Mucosa of rectum (tissue), 2 donors: ENCODE measurements at regions not wholly inside any gene's neighbourhood (a gene's known extent, or its start where the extent isn't known, plus 50 kb on each side); places are given as distances from the start of the nearest gene placed in this dataset.

Experiments used
- H3K27ac ChIP-seq, 2 donors: one replicate each; pipeline ENCODE4 v1.7.0; 2013; ENCODE audit warnings: inconsistent platforms in 2 of 2, low read depth in 2 of 2, low read length in 2 of 2
- H3K27me3 ChIP-seq, 2 donors: one replicate each; pipeline ENCODE4 v1.7.0; 2013; ENCODE audit warnings: low read length in 2 of 2; ENCODE audit not compliant: control insufficient read depth in 2 of 2, insufficient read depth in 2 of 2
- H3K36me3 ChIP-seq, 2 donors: one replicate each; pipeline ENCODE4 v1.7.0; 2013; ENCODE audit warnings: low read length in 2 of 2; ENCODE audit not compliant: control insufficient read depth in 2 of 2, insufficient read depth in 2 of 2
- H3K4me1 ChIP-seq, 2 donors: one replicate each; pipeline ENCODE4 v1.7.0; 2013; ENCODE audit warnings: low read length in 2 of 2, mild to moderate bottlenecking in 1 of 2; ENCODE audit not compliant: control insufficient read depth in 2 of 2, insufficient read depth in 2 of 2
- H3K4me3 ChIP-seq, 2 donors: one replicate each; pipeline ENCODE4 v1.7.0; 2013; ENCODE audit warnings: low read length in 2 of 2
- H3K9ac ChIP-seq, 2 donors: one replicate each; pipeline ENCODE4 v1.7.0; 2013; ENCODE audit warnings: low read length in 2 of 2, low read depth in 1 of 2, mild to moderate bottlenecking in 1 of 2
- H3K9me3 ChIP-seq, 2 donors: one replicate each; pipeline ENCODE4 v1.7.0; 2013; ENCODE audit warnings: low read length in 2 of 2; ENCODE audit not compliant: control insufficient read depth in 2 of 2
- donor health status: healthy.
- donor health status: Normal muscosa, but diverticular disease.

DNA sequence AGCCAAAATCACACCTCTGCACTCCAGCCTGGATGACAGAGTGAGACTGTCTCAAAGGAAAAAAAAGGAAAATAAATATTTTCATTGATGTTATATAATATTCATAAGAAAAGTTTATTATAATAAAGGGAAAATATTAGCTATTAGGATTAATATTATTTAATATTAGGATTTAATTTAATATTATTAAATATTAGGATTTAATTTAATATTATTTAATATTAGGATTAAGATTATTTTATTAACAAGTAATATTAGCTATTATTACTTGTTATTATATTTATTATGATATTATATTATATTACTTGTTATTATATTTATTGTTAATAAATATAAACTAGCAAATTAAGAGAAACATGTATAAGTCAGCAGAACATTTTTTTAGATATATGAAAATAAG is 518.1 kb downstream of the FSCB start:
- H3K4me1 ChIP-seq = no peaks in the 10 kb centered on the region
- H3K4me3 ChIP-seq = no peak overlapping the region
- H3K9ac ChIP-seq = no peak overlapping the region
- no peak overlapping the region for H3K27ac ChIP-seq
- H3K27me3 ChIP-seq = no peaks in the 10 kb centered on the region
- H3K9me3 ChIP-seq = no peaks in the 10 kb centered on the region
- H3K36me3 ChIP-seq = no peaks in the 10 kb centered on the region

- no peaks in the 10 kb centered on the region for H3K9me3 ChIP-seq
- no peak overlapping the region for H3K27ac ChIP-seq
- H3K9ac ChIP-seq = no peak overlapping the region
- no peak overlapping the region for H3K4me3 ChIP-seq
- no peaks in the 10 kb centered on the region for H3K4me1 ChIP-seq
- H3K27me3 ChIP-seq = no peaks in the 10 kb centered on the region
- H3K36me3 ChIP-seq = no peaks in the 10 kb centered on the region
Observed at GRCh38 chr14:43983721-43984120, 523.4 kb downstream of the FSCB start.

DNA sequence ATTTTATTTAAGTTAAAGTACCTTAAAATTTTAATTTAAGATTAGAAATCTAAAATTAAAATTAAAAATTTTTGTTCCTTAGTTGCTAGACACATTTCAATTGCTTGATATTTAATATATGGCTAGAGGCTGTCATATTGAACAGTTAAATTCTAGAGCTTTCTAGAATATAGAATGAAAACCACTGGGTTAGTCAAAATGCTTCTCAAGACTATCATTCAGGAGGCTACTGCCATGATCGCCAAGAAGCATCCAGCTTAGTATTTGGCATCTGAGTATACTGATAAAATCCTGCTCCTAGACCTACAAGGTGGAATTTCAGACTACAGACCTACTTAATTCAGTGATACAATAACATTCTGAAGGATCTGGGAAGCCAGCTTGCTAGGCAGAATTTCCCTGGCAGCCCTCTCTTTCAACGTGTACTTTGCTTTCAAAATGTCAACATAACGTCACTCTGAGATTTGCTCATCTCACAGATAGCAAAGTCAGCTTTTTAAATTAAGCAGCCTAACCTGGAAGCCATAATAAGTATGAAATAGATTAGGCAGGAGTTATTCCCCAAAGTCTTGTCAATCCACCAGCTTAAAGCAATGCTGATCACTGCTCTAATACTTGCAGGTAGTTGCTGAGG is 525.8 kb downstream of the FSCB start:
- H3K4me3 ChIP-seq = no peak overlapping the region
- no peak overlapping the region for H3K27ac ChIP-seq
- H3K36me3 ChIP-seq = no peaks in the 10 kb centered on the region
- no peaks in the 10 kb centered on the region for H3K9me3 ChIP-seq
- H3K9ac ChIP-seq = no peak overlapping the region
- H3K27me3 ChIP-seq = no peaks in the 10 kb centered on the region
- no peaks in the 10 kb centered on the region for H3K4me1 ChIP-seq

DNA sequence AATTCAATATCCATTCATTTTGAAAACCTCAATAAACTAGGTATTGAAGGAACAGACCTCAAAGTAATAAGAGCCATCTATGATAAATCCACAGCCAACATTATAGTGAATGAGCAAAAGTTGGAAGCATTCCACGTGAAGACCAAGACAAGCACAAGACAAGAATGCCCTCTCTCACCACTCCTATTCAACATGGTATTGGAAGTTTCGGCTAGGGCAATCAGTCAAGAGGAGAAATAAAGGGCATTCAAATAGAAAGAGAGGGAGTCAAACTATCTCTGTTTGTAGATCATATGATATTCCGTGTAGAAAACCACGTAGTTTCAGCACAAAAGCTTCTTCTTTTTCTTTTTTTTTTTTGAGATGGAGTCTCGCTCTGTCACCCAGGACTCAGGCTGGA is 550.3 kb downstream of the FSCB start:
- H3K9ac ChIP-seq = no peak overlapping the region
- no peaks in the 10 kb centered on the region for H3K27me3 ChIP-seq
- H3K27ac ChIP-seq = no peak overlapping the region
- no peak overlapping the region for H3K4me3 ChIP-seq
- no peaks in the 10 kb centered on the region for H3K4me1 ChIP-seq
- H3K36me3 ChIP-seq = no peaks in the 10 kb centered on the region
- H3K9me3 ChIP-seq = no peaks in the 10 kb centered on the region

- Histone ChIP-seq H3K4me1 (no peaks in the 10 kb centered on the region), H3K9me3 (no peaks in the 10 kb centered on the region), H3K9ac (no peak overlapping the region), H3K4me3 (no peak overlapping the region), H3K27ac (no peak overlapping the region), H3K27me3 (no peaks in the 10 kb centered on the region), H3K36me3 (no peaks in the 10 kb centered on the region)
Observed at GRCh38 chr14:43949400-43949799, 557.7 kb downstream of the FSCB start.

- Histone ChIP-seq H3K4me3 (no peak overlapping the region), H3K27ac (no peak overlapping the region), H3K27me3 (no peaks in the 10 kb centered on the region), H3K36me3 (no peaks in the 10 kb centered on the region), H3K9ac (no peak overlapping the region), H3K4me1 (no peaks in the 10 kb centered on the region), H3K9me3 (no peaks in the 10 kb centered on the region)
Observed at GRCh38 chr14:43939836-43940235, 567.2 kb downstream of the FSCB start.

DNA sequence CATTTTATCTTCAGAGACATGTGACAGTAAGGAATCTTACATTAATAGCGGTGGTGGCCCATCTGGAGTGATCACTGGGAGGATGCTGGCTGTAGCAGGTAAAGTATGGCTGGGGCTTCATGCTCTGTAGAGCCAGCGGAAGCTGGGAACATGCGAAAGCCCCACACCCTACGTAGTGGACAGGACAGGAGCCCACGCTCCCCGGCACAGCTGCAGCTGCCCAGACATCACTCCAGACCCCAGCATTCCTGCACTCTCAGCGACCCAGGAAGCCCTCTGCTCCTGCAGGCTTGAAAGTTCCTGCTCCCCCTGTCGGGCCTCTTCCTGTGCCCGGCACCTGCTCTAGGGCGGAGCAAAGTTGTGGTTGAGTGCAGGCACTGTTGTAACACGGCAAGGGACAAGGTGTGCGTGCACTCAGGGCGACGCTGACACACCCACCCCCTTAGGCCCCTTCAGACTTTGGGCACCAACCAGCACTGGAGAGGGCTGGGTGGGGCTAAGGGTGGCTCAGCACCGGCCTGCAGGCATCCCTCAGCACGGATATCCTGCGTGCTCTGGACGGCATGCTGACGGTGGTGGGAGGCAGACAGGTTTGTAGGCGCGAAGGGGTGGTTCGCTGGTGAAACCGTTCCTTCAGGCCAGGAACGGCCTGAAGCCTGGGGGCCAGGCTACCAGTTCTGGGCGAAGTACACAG is 568.3 kb downstream of the FSCB start:
- H3K4me1 ChIP-seq = no peaks in the 10 kb centered on the region
- H3K4me3 ChIP-seq = no peak overlapping the region
- H3K27ac ChIP-seq = no peak overlapping the region
- no peaks in the 10 kb centered on the region for H3K27me3 ChIP-seq
- no peak overlapping the region for H3K9ac ChIP-seq
- no peaks in the 10 kb centered on the region for H3K9me3 ChIP-seq
- H3K36me3 ChIP-seq = no peaks in the 10 kb centered on the region

GRCh38 chr14:43937001-43937400 is 570.1 kb downstream of the FSCB start:
- no peaks in the 10 kb centered on the region for H3K4me1 ChIP-seq
- no peak overlapping the region for H3K27ac ChIP-seq
- H3K27me3 ChIP-seq = no peaks in the 10 kb centered on the region
- no peak overlapping the region for H3K4me3 ChIP-seq
- no peak overlapping the region for H3K9ac ChIP-seq
- H3K36me3 ChIP-seq = no peaks in the 10 kb centered on the region
- no peaks in the 10 kb centered on the region for H3K9me3 ChIP-seq

- Histone ChIP-seq H3K4me3 (no peak overlapping the region), H3K9me3 (no peaks in the 10 kb centered on the region), H3K4me1 (no peaks in the 10 kb centered on the region), H3K9ac (no peak overlapping the region), H3K36me3 (no peaks in the 10 kb centered on the region), H3K27me3 (no peaks in the 10 kb centered on the region), H3K27ac (no peak overlapping the region)
Observed at GRCh38 chr14:43934102-43934501, 573.0 kb downstream of the FSCB start.

DNA sequence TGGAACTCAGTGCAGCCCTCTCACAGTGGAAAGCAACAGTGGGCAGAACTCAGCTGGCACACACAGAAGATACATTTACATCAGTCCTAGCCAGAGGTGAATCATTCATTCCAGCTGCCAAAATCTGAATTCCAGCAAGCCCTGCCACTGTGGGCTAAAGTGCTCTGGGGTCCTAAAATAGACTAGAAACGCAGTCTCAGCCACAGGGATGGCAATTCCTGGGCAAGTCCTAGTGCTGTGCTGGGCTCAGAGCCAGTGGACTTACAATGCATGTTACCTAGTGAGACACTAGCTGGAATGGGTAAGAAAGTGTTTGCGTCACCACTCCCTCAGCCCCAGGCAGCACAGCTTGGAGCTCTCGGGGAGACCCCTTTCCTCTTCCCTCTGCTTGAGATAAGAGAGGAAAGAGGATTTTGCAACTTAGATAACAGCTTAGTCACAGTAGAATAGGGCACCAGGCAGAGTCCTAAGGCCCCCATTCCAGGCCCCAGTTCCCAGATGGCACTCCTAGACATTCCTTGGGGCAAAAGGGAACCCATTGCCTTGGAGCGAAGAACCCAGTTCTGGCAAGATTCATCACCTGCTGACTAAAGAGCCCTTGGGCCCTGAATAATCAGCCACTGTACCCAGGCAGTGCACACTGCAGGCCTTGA is 592.9 kb downstream of the FSCB start:
- Histone ChIP-seq H3K9me3 (no peaks in the 10 kb centered on the region), H3K27me3 (no peaks in the 10 kb centered on the region), H3K27ac (no peak overlapping the region), H3K9ac (no peak overlapping the region), H3K4me3 (no peak overlapping the region), H3K4me1 (no peaks in the 10 kb centered on the region), H3K36me3 (no peaks in the 10 kb centered on the region)
